HL-60 (cell line): ENCODE measurements at regions not wholly inside any gene's neighbourhood (a gene's known extent, or its start where the extent isn't known, plus 50 kb on each side); places are given as distances from the start of the nearest gene placed in this dataset.

ENCODE experiments used
- DNase-seq, 2 experiments: peaks; one replicate each; pipeline ENCODE4 v3.0.0-alpha.2; 2010 to 2020; ENCODE audit warnings: low read depth in 1 of 2, low spot score in 1 of 2
- H3K27ac ChIP-seq: fragments of 250-450 bp; sonication (Bioruptor Pico); replicated peaks from 2 replicates; pipeline ENCODE4 v1.5.1; 2020; ENCODE audit warnings: mild to moderate bottlenecking, moderate library complexity
- H3K27me3 ChIP-seq: fragments of 250-450 bp; sonication (Bioruptor Pico); 2 replicates; pipeline ENCODE4 v1.5.1; 2021; ENCODE audit warnings: mild to moderate bottlenecking, moderate library complexity; ENCODE audit not compliant: insufficient read depth, poor library complexity, severe bottlenecking
- H3K4me3 ChIP-seq: replicated peaks from 2 replicates; pipeline ENCODE4 v1.5.1; 2011; ENCODE audit warnings: mild to moderate bottlenecking, control low read depth, low read length; ENCODE audit not compliant: insufficient read depth
- CTCF ChIP-seq: IDR thresholded peaks from one replicate; pipeline ENCODE4 v1.5.1; 2011; ENCODE audit warnings: low read length, control low read depth, inconsistent platforms; ENCODE audit not compliant: insufficient read depth
- GABPA ChIP-seq: IDR thresholded peaks from 2 replicates; pipeline ENCODE4 v1.6.1; 2012; ENCODE audit warnings: low read depth
- POLR2AphosphoS5 ChIP-seq: IDR thresholded peaks from 2 replicates; pipeline ENCODE4 v1.6.1; 2012; ENCODE audit warnings: low read depth
- REST ChIP-seq: IDR thresholded peaks from 2 replicates; pipeline ENCODE4 v1.6.1; 2012; ENCODE audit warnings: low read depth; ENCODE audit not compliant: insufficient replicate concordance
- SPI1 ChIP-seq: IDR thresholded peaks from 2 replicates; pipeline ENCODE4 v1.6.1; 2012; ENCODE audit warnings: low read depth, mild to moderate bottlenecking, borderline replicate concordance

GRCh38 chr2:64718250-64718885 is 64.7 kb upstream of the SERTAD2 start:
- Histone ChIP-seq H3K27me3 (no peaks in the 10 kb centered on the region), H3K4me3 (no peak overlapping the region), H3K27ac (no peak overlapping the region)
- TF ChIP-seq POLR2AphosphoS5 = no peak
- TF ChIP-seq SPI1 = no peak
- TF ChIP-seq REST = no peak
- no peak for TF ChIP-seq GABPA
- DNase-seq = no peak

GRCh38 chr2:64720535-64721319 is 67.0 kb upstream of the SERTAD2 start:
- no peak for TF ChIP-seq GABPA
- no peak for TF ChIP-seq POLR2AphosphoS5
- no peak for TF ChIP-seq SPI1
- TF ChIP-seq CTCF = no peak
- no peak for TF ChIP-seq REST
- no peak overlapping the region for H3K27ac ChIP-seq
- DNase-seq = no peak
- H3K27me3 ChIP-seq = no peaks in the 10 kb centered on the region
- no peak overlapping the region for H3K4me3 ChIP-seq

- no peak overlapping the region for H3K27ac ChIP-seq
- DNase-seq = no peak
- H3K4me3 ChIP-seq = no peak overlapping the region
- H3K27me3 ChIP-seq = no peaks in the 10 kb centered on the region
- TF ChIP-seq REST = no peak
- no peak for TF ChIP-seq SPI1
- no peak for TF ChIP-seq GABPA
- TF ChIP-seq CTCF = no peak
- no peak for TF ChIP-seq POLR2AphosphoS5
Measured at GRCh38 chr2:64721320-64721623, 67.6 kb upstream of the SERTAD2 start.
